Activated CD4-positive, alpha-beta T cell treated with anti-CD3 and anti-CD28 coated beads for 36 hours (primary cell): ENCODE measurements at regions not wholly inside any gene's neighbourhood (a gene's known extent, or its start where the extent isn't known, plus 50 kb on each side); places are given as distances from the start of the nearest gene placed in this dataset.
"Not testable (repeated sequence)": the region's sequence is repeated elsewhere in the genome, so short reads cannot be mapped to it uniquely, and the experiment has no call there.

ENCODE experiments used
- ATAC-seq: fragments of 200-7000 bp; cut with Tn5 transposase; one replicate; pipeline ENCODE4 v1.10.0; 2021; ENCODE audit warnings: mild to moderate bottlenecking, moderate library complexity
- CTCF ChIA-PET: fragments of 350-600 bp; sonication (Branson Sonifier 250); formaldehyde crosslinking; loops from one replicate; lab custom pipeline; 2021; ENCODE audit warnings: antibody characterized with exemption; lab: Charles Lee
- POLR2A ChIA-PET: fragments of 350-600 bp; sonication (Branson Sonifier 250); formaldehyde crosslinking; loops from one replicate; lab custom pipeline; 2021; ENCODE audit warnings: antibody characterized with exemption, inconsistent platforms; lab: Charles Lee
- DNase-seq: peaks from one replicate; pipeline ENCODE4 v3.0.0-alpha.2; 2020
- H3K27ac Mint-ChIP-seq: one replicate; pipeline ENCODE4 v1.8.0; 2021; ENCODE audit warnings: mixed read lengths
- H3K27me3 Mint-ChIP-seq: one replicate; pipeline ENCODE4 v1.8.0; 2021; ENCODE audit warnings: mixed read lengths
- H3K36me3 Mint-ChIP-seq: one replicate; pipeline ENCODE4 v1.8.0; 2021; ENCODE audit warnings: low read depth, mixed read lengths
- H3K4me1 Mint-ChIP-seq: one replicate; pipeline ENCODE4 v1.8.0; 2021; ENCODE audit warnings: mixed read lengths
- H3K4me3 Mint-ChIP-seq: one replicate; pipeline ENCODE4 v1.8.0; 2021; ENCODE audit warnings: mild to moderate bottlenecking, moderate library complexity, mixed read lengths
- H3K9me3 Mint-ChIP-seq: one replicate; pipeline ENCODE4 v1.8.0; 2021; ENCODE audit warnings: low read depth, mixed read lengths
- intact Hi-C, 2 experiments: fragments of 100-400 bp; cut with DNase I in 1 of 2; cut with micrococcal nuclease in 1 of 2; formaldehyde crosslinking; loops; one replicate each; pipeline versions ENCODE4 v1.14.2 to v1.15.1; 2022 to 2024; cut with DNase I, micrococcal nuclease

DNA sequence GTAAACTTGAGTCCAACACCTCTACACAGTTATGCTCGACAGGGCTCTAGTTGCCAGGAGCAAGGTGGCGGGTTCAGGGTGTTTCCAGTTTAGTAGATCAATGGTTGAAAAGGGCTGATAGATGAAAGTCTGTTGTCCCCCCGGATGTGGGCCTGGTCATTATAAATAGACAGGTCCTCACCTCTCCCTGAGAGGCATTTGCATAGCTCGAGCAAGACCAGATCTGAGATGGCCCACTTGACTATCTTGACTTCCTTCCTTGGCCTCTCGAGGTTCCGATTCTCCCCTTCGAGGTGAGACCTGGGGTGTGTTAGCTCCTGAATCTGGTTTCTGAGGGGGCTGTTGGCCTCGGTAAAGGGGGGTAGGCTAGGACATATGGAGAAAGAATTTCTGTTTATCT is 54.1 kb upstream of the RBMX start:
- Mint-ChIP-seq H3K4me1 (peaks cover 20% of the 10 kb centered on the region), H3K27ac (peak overlapping the region; percentile 79)
- intact Hi-C loops, H3K9me3 Mint-ChIP-seq, ATAC-seq, H3K36me3 Mint-ChIP-seq, H3K27me3 Mint-ChIP-seq, CTCF ChIA-PET, DNase-seq, POLR2A ChIA-PET, H3K4me3 Mint-ChIP-seq: not testable (repeated sequence)

DNA sequence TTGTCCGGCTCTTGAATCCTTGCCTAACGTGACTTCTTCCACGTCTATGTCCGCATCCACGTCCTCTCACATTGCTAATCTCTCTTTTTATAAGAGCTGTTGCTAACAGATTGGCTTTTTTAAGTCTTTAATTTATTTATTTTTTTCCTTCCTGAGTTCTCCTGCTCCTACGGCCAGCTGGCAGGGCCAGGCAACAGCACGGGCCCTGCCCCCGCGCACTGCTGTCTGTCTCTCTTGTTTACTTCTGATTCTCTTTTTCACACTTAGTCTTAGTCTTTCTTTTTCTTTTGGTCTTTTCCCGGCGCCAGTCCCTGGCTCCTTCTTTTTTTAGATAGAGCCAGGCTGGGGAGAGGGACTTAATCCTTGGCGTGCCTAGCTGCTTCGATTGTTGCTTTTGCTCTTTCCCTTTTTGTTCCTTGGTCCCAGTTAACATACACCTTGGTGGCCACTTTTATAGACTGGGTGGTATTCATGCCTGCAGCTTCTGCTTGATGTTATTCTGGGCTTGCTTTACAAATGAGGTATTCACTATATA is 53.2 kb upstream of the RBMX start:
- POLR2A ChIA-PET, result interaction anchor here (0.7 kb wide), 1 partner anchor 168 kb away, joined by 3 read pairs; no protein-coding TSS in a partner anchor
- H3K4me3 Mint-ChIP-seq, result no peak overlapping the region
- H3K27me3 Mint-ChIP-seq, result no peaks in the 10 kb centered on the region
- intact Hi-C loops, result no loop called here
- H3K36me3 Mint-ChIP-seq, result peaks cover 7% of the 10 kb centered on the region
- CTCF ChIA-PET, result no interaction called here
- peaks cover 20% of the 10 kb centered on the region for H3K4me1 Mint-ChIP-seq
- H3K9me3 Mint-ChIP-seq, result no peaks in the 10 kb centered on the region
- H3K27ac Mint-ChIP-seq, result no peak overlapping the region
- ATAC-seq, result no peak
- no peak for DNase-seq

DNA sequence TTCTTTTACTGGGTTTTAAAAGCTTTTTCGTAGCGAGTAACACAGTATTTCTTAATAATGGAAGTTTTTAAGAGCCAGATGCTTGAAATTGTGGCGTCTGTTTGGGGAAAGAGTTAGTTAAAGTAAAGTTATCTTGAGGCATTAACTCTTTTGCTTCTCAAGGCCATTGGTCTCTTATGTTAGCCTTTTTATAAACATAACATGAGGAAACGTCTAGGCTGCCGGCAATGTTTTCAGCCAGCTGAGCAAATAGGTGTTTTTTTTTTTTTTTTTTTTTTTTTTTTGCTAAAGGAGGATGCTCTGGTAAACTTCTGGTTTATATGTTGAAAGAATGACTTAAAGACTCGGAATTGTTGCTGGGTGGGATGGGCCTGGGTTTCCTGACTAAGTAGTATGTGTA is 51.1 kb upstream of the RBMX start:
- no peak overlapping the region for H3K27ac Mint-ChIP-seq
- no peaks in the 10 kb centered on the region for H3K27me3 Mint-ChIP-seq
- peaks cover 20% of the 10 kb centered on the region for H3K4me1 Mint-ChIP-seq
- no peak overlapping the region for H3K4me3 Mint-ChIP-seq
- H3K36me3 Mint-ChIP-seq, result peaks cover 10% of the 10 kb centered on the region
- intact Hi-C loops, result no loop called here
- CTCF ChIA-PET, result interaction anchor here (0.6 kb wide), 1 partner anchor 578 kb away, joined by 3 read pairs; no protein-coding TSS in a partner anchor
- DNase-seq, result no peak
- POLR2A ChIA-PET, result no interaction called here
- ATAC-seq, result no peak
- no peaks in the 10 kb centered on the region for H3K9me3 Mint-ChIP-seq
